ENCODE measurements at regions not wholly inside any gene's neighbourhood (a gene's known extent, or its start where the extent isn't known, plus 50 kb on each side); places are given as distances from the start of the nearest gene placed in this dataset.

GRCh38 chr6:111939902-111940301, 66.7 kb upstream of the FYN start:
- Histone ChIP-seq H3K27ac (ENCODE audit: low read depth, low read length) (no peak overlapping the region), H2AFZ (ENCODE audit: low read depth, low read length, severe bottlenecking) (no peak overlapping the region), H3K9ac (ENCODE audit: low read length) (no peak overlapping the region), H3K9me3 (ENCODE audit: insufficient read depth, low read length) (no peaks in the 10 kb centered on the region), H3K27me3 (ENCODE audit: low read length) (no peaks in the 10 kb centered on the region), H3K9me2 (replicated peaks; ENCODE audit: insufficient read depth, low read length) (no peaks in the 10 kb centered on the region), H3K4me3 (ENCODE audit: insufficient read depth, low read length, poor library complexity, severe bottlenecking) (no peak overlapping the region), H3K4me2 (ENCODE audit: low read depth, low read length, poor library complexity, severe bottlenecking) (no peak overlapping the region), H3F3A (ENCODE audit: insufficient read depth) (no peaks in the 10 kb centered on the region), H3K36me3 (ENCODE audit: low read length) (no peaks in the 10 kb centered on the region), H3K79me2 (ENCODE audit: insufficient read depth, low read length) (no peaks in the 10 kb centered on the region), H4K20me1 (ENCODE audit: low read depth, low read length) (no peaks in the 10 kb centered on the region)
- TF ChIP-seq CTCF (IDR thresholded peaks at IDR 0.05; ENCODE audit: insufficient read depth, low read length, poor library complexity, severe bottlenecking) = no peak
- TF ChIP-seq EZH2phosphoT487 (conservative IDR thresholded peaks at IDR 0.05; ENCODE audit: low read length) = no peak

DNA sequence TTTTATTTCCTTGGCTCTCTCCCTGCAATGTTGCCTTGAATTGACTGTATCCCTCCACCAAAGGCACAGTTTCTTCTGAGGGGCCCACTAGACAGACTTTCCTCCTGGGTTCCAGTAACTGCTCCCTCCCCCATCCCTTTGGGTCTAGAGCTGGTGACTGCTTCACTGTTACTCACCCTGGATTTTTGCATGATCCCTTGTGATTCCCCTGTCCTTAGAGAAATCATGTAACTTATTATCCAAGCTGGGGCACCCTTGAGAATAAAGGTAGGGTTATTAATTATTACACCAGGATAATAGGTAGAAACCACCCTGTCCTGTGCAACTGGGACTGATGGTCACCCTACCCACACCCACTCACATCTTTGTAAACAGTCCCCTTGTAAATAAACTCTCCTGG, 67.5 kb upstream of the FYN start:
- H4K20me1 ChIP-seq (ENCODE audit: low read depth, low read length) = no peaks in the 10 kb centered on the region

GRCh38 chr6:111941686-111942330, 68.6 kb upstream of the FYN start:
- no peaks in the 10 kb centered on the region for H3F3A ChIP-seq (ENCODE audit: insufficient read depth)
- no peaks in the 10 kb centered on the region for H4K20me1 ChIP-seq (ENCODE audit: low read depth, low read length)
- H3K4me2 ChIP-seq (ENCODE audit: low read depth, low read length, poor library complexity, severe bottlenecking) = no peak overlapping the region
- no peaks in the 10 kb centered on the region for H3K79me2 ChIP-seq (ENCODE audit: insufficient read depth, low read length)
- TF ChIP-seq CTCF (IDR thresholded peaks at IDR 0.05; ENCODE audit: insufficient read depth, low read length, poor library complexity, severe bottlenecking) = no peak
- TF ChIP-seq EZH2phosphoT487 (conservative IDR thresholded peaks at IDR 0.05; ENCODE audit: low read length) = no peak
- H3K9ac ChIP-seq (ENCODE audit: low read length) = no peak overlapping the region
- no peaks in the 10 kb centered on the region for H3K36me3 ChIP-seq (ENCODE audit: low read length)
- H3K27ac ChIP-seq (ENCODE audit: low read depth, low read length) = no peak overlapping the region
- no peaks in the 10 kb centered on the region for H3K9me2 ChIP-seq (replicated peaks; ENCODE audit: insufficient read depth, low read length)
- H3K9me3 ChIP-seq (ENCODE audit: insufficient read depth, low read length) = no peaks in the 10 kb centered on the region
- H3K4me3 ChIP-seq (ENCODE audit: insufficient read depth, low read length, poor library complexity, severe bottlenecking) = no peak overlapping the region
- no peaks in the 10 kb centered on the region for H3K27me3 ChIP-seq (ENCODE audit: low read length)
- no peak overlapping the region for H2AFZ ChIP-seq (ENCODE audit: low read depth, low read length, severe bottlenecking)

More for the DNA sequence above, 67.5 kb upstream of the FYN start:
- no peaks in the 10 kb centered on the region for H3F3A ChIP-seq (ENCODE audit: insufficient read depth)
- H3K79me2 ChIP-seq (ENCODE audit: insufficient read depth, low read length) = no peaks in the 10 kb centered on the region
- H3K9me3 ChIP-seq (ENCODE audit: insufficient read depth, low read length) = no peaks in the 10 kb centered on the region
- no peak overlapping the region for H2AFZ ChIP-seq (ENCODE audit: low read depth, low read length, severe bottlenecking)
- no peaks in the 10 kb centered on the region for H3K9me2 ChIP-seq (replicated peaks; ENCODE audit: insufficient read depth, low read length)
- H3K27me3 ChIP-seq (ENCODE audit: low read length) = no peaks in the 10 kb centered on the region
- no peak overlapping the region for H3K4me2 ChIP-seq (ENCODE audit: low read depth, low read length, poor library complexity, severe bottlenecking)
- H3K9ac ChIP-seq (ENCODE audit: low read length) = no peak overlapping the region
- no peak overlapping the region for H3K4me3 ChIP-seq (ENCODE audit: insufficient read depth, low read length, poor library complexity, severe bottlenecking)
- no peaks in the 10 kb centered on the region for H3K36me3 ChIP-seq (ENCODE audit: low read length)
- TF ChIP-seq CTCF (IDR thresholded peaks at IDR 0.05; ENCODE audit: insufficient read depth, low read length, poor library complexity, severe bottlenecking) = no peak
- no peak for TF ChIP-seq EZH2phosphoT487 (conservative IDR thresholded peaks at IDR 0.05; ENCODE audit: low read length)
- no peak overlapping the region for H3K27ac ChIP-seq (ENCODE audit: low read depth, low read length)

Data from SU-DHL-6 (cell line).